HepG2 (cell line): ENCODE measurements at regions not wholly inside any gene's neighbourhood (a gene's known extent, or its start where the extent isn't known, plus 50 kb on each side); places are given as distances from the start of the nearest gene placed in this dataset.

Experiments
- ATAC-seq: fragments of 200-7000 bp; cut with Tn5 transposase; 3 replicates; pipeline ENCODE4 v1.9.1; 2020; ENCODE audit warnings: mild to moderate bottlenecking, moderate library complexity
- BruUV-seq: library from RNA; stranded (reverse); fragments of 400-500 nt; replicated peaks from 2 replicates; lab custom pipeline; 2021; lab: Mats Ljungman, UMichigan
- CTCF ChIA-PET: fragments of 300-600 bp; formaldehyde crosslinking; extraction: SDS; loops from one replicate; lab custom pipeline; 2021; ENCODE audit warnings: low total read pairs, inconsistent platforms, low intra/inter-chr PET ratio; lab: Yijun Ruan, JAX
- POLR2A ChIA-PET: fragments of 350-600 bp; sonication (Branson Sonifier 250); formaldehyde crosslinking; loops from one replicate; lab custom pipeline; 2020; ENCODE audit warnings: antibody characterized with exemption, inconsistent platforms; lab: Yijun Ruan, JAX
- DNase-seq: peaks from one replicate; pipeline ENCODE4 v3.0.0-alpha.2; 2015; ENCODE audit warnings: low spot score
- FAIRE-seq: peaks from 3 replicates; lab custom pipeline; 2011; peaks lifted over from hg19 to GRCh38; lab: Jason Lieb, UNC
- H2AFZ ChIP-seq: one replicate; pipeline ENCODE4 v1.6.1; 2011; ENCODE audit warnings: low read length, inconsistent platforms
- H3K27ac ChIP-seq: fragments of 300-600 bp; 3 replicates; pipeline ENCODE4 v1.8.0; 2011; ENCODE audit warnings: mixed run types, mild to moderate bottlenecking, mixed read lengths, low read length, inconsistent platforms; ENCODE audit not compliant: insufficient read depth; ENCODE audit errors: extremely low read length
- H3K27me3 ChIP-seq, 2 experiments: fragments of 200-600 bp in 1 of 2; 2 replicates in 1 of 2; 3 replicates in 1 of 2; pipeline versions ENCODE4 v1.6.0 to v1.8.0; 2011; ENCODE audit warnings: low read length in 2 of 2, mild to moderate bottlenecking in 2 of 2, moderate library complexity in 2 of 2, inconsistent platforms in 1 of 2; ENCODE audit not compliant: insufficient read depth in 2 of 2, control insufficient read depth in 1 of 2
- H3K36me3 ChIP-seq, 2 experiments: fragments of 200-600 bp in 1 of 2; replicated peaks in 1 of 2; 2 replicates in 1 of 2; 3 replicates in 1 of 2; pipeline versions ENCODE4 v1.5.1 to v1.8.0; 2011; ENCODE audit warnings: low read length in 2 of 2, inconsistent platforms in 1 of 2; ENCODE audit not compliant: insufficient read depth in 2 of 2, control insufficient read depth in 1 of 2
- H3K4me1 ChIP-seq: 2 replicates; pipeline ENCODE4 v1.5.1; 2012; ENCODE audit warnings: low read length, inconsistent platforms; ENCODE audit not compliant: insufficient read depth
- H3K4me2 ChIP-seq: 2 replicates; pipeline ENCODE4 v1.6.0; 2011; ENCODE audit warnings: low read depth, low read length, inconsistent platforms
- H3K4me3 ChIP-seq, 3 experiments: fragments of 200-600 bp in 1 of 3; sonication (generic), shearing (Covaris generic) in 1 of 3; replicated peaks in 1 of 3; 2 replicates each; pipeline ENCODE4 v1.5.1; 2011 to 2016; ENCODE audit warnings: low read length in 3 of 3, inconsistent platforms in 2 of 3, low read depth in 2 of 3, mild to moderate bottlenecking in 2 of 3, control low read depth in 1 of 3, mixed read lengths in 1 of 3; ENCODE audit not compliant: insufficient read depth in 1 of 3
- H3K79me2 ChIP-seq: one replicate; pipeline ENCODE4 v1.6.1; 2011; ENCODE audit warnings: low read length, inconsistent platforms; ENCODE audit not compliant: insufficient read depth
- H3K9ac ChIP-seq: 2 replicates; pipeline ENCODE4 v1.6.0; 2011; ENCODE audit warnings: mild to moderate bottlenecking, low read depth, low read length, inconsistent platforms; ENCODE audit not compliant: insufficient read depth
- H3K9me3 ChIP-seq: 2 replicates; pipeline ENCODE4 v1.5.1; 2012; ENCODE audit warnings: mild to moderate bottlenecking, low read length
- H4K20me1 ChIP-seq: 2 replicates; pipeline ENCODE4 v1.6.0; 2011; ENCODE audit warnings: inconsistent platforms, mild to moderate bottlenecking, low read length, moderate library complexity; ENCODE audit not compliant: insufficient read depth
- GATAD2A ChIP-seq: IDR thresholded peaks from 2 replicates; pipeline ENCODE4 v1.6.1; 2016
- HDAC6 ChIP-seq: fragments of 200-600 bp; sonication (generic); IDR thresholded peaks from 2 replicates; pipeline ENCODE4 v1.7.0; 2017; ENCODE audit warnings: mild to moderate bottlenecking, antibody characterized with exemption, low read length, low read depth
- MED13 ChIP-seq: sonication (generic); formaldehyde crosslinking; IDR thresholded peaks from 2 replicates; pipeline ENCODE4 v1.5.0; 2020; ENCODE audit warnings: missing genetic modification reagents
- RCOR2 ChIP-seq: IDR thresholded peaks from 2 replicates; pipeline ENCODE4 v1.6.1; 2016; ENCODE audit warnings: missing biosample characterization, missing genetic modification reagents
- ZBTB20 ChIP-seq: sonication (generic); formaldehyde crosslinking; IDR thresholded peaks from 2 replicates; pipeline ENCODE4 v1.8.1; 2023; ENCODE audit warnings: missing genetic modification reagents, low read depth, mild to moderate bottlenecking, borderline replicate concordance
- ZSCAN9 ChIP-seq: IDR thresholded peaks from 2 replicates; pipeline ENCODE4 v1.6.1; 2016; ENCODE audit warnings: borderline replicate concordance
- WGBS: methylation state at CpG from one replicate; pipeline ENCODE4 v1.1.6; 2017; ENCODE audit warnings: low lambda C conversion rate; 5-methylcytosine and 5-hydroxymethylcytosine counted together
- in situ Hi-C: cut with HindIII; loops from 2 replicates; pipeline ENCODE4 v1.10.0; 2017; ENCODE audit warnings: low pct_unique_long_range_greater_than_20kb; ENCODE audit not compliant: extremely low pct_ligation_motif_present
- intact Hi-C: fragments of 100-400 bp; cut with micrococcal nuclease; formaldehyde crosslinking; loops from one replicate; pipeline ENCODE4 v1.10.0; 2022; ENCODE audit not compliant: unreplicated experiment
- TF ChIP-seq, protein P1 (sequence below): sonication (generic); formaldehyde crosslinking; IDR thresholded peaks from 2 replicates; pipeline ENCODE4 v1.5.1; 2020; ENCODE audit warnings: mild to moderate bottlenecking, missing genetic modification reagents, moderate library complexity

DNA sequence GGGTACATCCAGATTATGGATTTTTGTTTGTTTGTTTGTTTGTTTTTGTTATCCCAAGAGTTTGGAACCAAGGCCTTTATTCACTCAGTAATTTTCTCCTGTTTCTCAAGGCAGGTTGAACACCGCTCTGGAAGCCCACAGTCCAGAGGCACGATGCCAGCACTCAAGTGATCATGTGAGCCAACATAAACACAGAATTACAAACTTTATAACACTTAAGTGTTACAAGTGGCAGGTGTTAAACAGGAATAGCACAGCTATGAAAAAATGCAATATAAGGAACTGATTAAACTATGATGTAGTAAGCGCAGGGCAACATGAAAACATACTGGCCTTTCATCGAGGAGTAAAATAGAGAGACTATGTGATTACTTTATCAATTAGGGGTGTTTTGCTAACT is 1885.8 kb upstream of the SEL1L start:
- no TSS peak for BruUV-seq
- no peak overlapping the region for H3K27ac ChIP-seq
- in situ Hi-C loops: no loop called here

DNA sequence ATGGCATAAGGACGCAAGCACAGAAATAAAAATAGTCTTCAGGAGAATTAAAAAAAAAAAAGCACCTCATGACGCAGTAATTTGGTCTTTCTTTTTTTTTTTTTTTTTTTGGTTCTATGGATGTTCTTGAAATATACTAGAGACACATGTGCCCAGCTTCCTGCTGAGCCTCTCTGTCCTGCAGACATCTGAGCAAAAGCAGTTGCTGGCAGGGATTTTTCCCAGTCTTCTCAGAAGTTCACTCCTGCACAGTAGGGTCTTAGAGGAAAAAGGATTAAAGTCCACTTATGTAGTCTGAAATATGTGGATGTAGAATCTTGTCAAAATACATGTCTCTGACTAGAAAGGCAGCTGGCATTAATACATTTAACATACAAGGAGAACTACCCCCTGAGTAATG is 1888.1 kb upstream of the SEL1L start:
- no peak for TF ChIP-seq RCOR2 (CRISPR knock-in tag)
- TF ChIP-seq MED13: no peak
- TF ChIP-seq ZSCAN9 (CRISPR knock-in tag): no peak
- TF ChIP-seq ZBTB20 (CRISPR knock-in tag): no peak
- TF ChIP-seq, protein P1, sequence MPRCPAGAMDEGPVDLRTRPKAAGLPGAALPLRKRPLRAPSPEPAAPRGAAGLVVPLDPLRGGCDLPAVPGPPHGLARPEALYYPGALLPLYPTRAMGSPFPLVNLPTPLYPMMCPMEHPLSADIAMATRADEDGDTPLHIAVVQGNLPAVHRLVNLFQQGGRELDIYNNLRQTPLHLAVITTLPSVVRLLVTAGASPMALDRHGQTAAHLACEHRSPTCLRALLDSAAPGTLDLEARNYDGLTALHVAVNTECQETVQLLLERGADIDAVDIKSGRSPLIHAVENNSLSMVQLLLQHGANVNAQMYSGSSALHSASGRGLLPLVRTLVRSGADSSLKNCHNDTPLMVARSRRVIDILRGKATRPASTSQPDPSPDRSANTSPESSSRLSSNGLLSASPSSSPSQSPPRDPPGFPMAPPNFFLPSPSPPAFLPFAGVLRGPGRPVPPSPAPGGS (CRISPR knock-in tag): no peak
- ChIA-PET CTCF (no interaction called here), POLR2A (no interaction called here)
- Histone ChIP-seq H4K20me1 (no peaks in the 10 kb centered on the region), H3K27ac (no peak overlapping the region), H3K4me1 (no peaks in the 10 kb centered on the region), H3K79me2 (no peaks in the 10 kb centered on the region), H3K36me3 (no peaks in the 10 kb centered on the region), H2AFZ (no peak overlapping the region), H3K4me2 (no peak overlapping the region), H3K27me3 (no peaks in the 10 kb centered on the region), H3K9ac (no peak overlapping the region), H3K9me3 (peaks cover 41% of the 10 kb centered on the region; the same call in 1 of the 2 replicates), H3K4me3 (no peak overlapping the region)
- intact Hi-C loops (no loop called here), in situ Hi-C loops (no loop called here)
- DNase-seq (no peak), ATAC-seq (no peak), FAIRE-seq (no peak)
- WGBS: 5% methylated on average over 2 of the region's 2 CpGs
- no TSS peak for BruUV-seq

More for the DNA sequence above, 1885.8 kb upstream of the SEL1L start:
- Histone ChIP-seq H3K4me2 (no peak overlapping the region), H3K36me3 (no peaks in the 10 kb centered on the region), H3K9me3 (peaks cover 28% of the 10 kb centered on the region), H3K4me3 (no peak overlapping the region)
- no peak for FAIRE-seq
- TF ChIP-seq HDAC6 (no peak), GATAD2A (CRISPR knock-in tag) (no peak)
- TF ChIP-seq, all 625 proteins: peak for 0
- Histone ChIP-seq H3K79me2 (no peaks in the 10 kb centered on the region), H3K9ac (no peak overlapping the region), H2AFZ (no peak overlapping the region), H4K20me1 (no peaks in the 10 kb centered on the region), H3K4me1 (no peaks in the 10 kb centered on the region), H3K27me3 (no peaks in the 10 kb centered on the region)
- no peak for DNase-seq
- CTCF ChIA-PET: no interaction called here
- WGBS: 0% methylated on average over 4 of the region's 4 CpGs
- intact Hi-C loops: no loop called here
- ATAC-seq: no peak
- POLR2A ChIA-PET: no interaction called here
